ENCODE measurements at regions not wholly inside any gene's neighbourhood (a gene's known extent, or its start where the extent isn't known, plus 50 kb on each side); places are given as distances from the start of the nearest gene placed in this dataset.

DNA sequence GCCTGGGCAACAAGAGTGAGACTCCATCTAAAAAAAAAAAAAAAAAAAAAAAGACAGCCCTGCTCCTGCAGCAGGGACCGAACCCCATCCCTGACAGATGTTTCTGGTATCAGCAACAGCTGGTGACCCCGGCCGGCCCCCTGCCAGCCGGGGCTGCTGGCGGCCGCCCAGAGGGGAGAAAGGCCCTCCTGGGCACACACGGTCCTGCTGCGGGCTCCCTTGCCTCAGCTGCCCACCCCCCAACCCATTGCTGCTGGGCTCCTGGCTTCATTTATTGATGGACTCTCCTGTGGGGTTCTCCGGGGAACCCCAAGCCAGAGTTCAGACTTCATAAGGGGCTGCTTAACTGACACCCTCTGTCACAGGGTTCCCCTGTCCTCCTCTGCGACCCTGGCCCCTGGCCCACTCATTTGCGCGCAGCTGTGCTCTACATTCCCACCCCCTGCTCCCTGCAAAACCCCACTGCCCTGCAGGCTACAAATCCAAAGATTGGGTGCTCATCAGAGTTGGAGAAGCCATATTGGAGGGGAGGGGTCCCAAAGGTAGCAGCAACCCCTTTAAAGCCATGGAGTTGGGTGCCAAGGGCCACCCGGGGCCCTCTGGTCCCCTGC lies 103.6 kb upstream of the RTL1 start:
- ATAC-seq (replicated peaks) = no peak
- no peak for DNase-seq
- Mint-ChIP-seq H3K4me1 (ENCODE audit: low read depth in 2 of 2) (peaks cover 0 to 2% of the 10 kb centered on the region in 2 donors), H3K9me3 (no peaks in the 10 kb centered on the region), H3K27me3 (peaks cover 48 to 78% of the 10 kb centered on the region in 2 donors), H3K4me3 (no peak overlapping the region), H3K36me3 (ENCODE audit: insufficient read depth) (no peaks in the 10 kb centered on the region), H3K27ac (no peak overlapping the region)

DNA sequence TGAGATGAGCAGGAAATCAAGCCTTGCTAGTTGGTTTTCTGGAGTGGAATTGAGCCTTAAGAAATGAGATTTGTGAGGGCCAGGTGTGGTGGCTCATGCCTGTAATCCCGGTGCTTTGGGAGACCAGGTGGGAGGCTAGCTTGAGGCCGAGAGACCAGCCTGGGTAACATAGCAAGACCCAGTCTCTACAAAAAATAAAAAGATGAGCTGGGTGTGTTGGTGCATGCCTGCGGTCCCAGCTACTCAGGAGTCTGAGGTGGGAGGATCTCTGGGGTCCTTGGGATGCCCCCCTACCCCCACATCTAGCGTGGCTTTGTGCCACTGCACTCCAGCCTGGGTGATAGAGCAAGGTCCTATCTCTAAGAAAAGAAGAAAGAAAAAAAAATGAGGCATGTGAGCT lies 104.2 kb upstream of the RTL1 start:
- Mint-ChIP-seq H3K4me3 (no peak overlapping the region), H3K9me3 (peaks cover 0 to 2% of the 10 kb centered on the region in 2 donors), H3K4me1 (ENCODE audit: low read depth in 2 of 2) (peaks cover 0 to 2% of the 10 kb centered on the region in 2 donors), H3K27ac (no peak overlapping the region), H3K27me3 (peaks cover 43 to 73% of the 10 kb centered on the region in 2 donors), H3K36me3 (ENCODE audit: insufficient read depth) (no peaks in the 10 kb centered on the region)
- DNase-seq = no peak
- no peak for ATAC-seq (replicated peaks)

- ATAC-seq (replicated peaks) (no peak), DNase-seq (no peak)
- Mint-ChIP-seq H3K27ac (no peak overlapping the region), H3K4me1 (ENCODE audit: low read depth in 2 of 2) (peaks cover 0 to 2% of the 10 kb centered on the region in 2 donors), H3K36me3 (ENCODE audit: insufficient read depth) (no peaks in the 10 kb centered on the region), H3K4me3 (no peak overlapping the region), H3K27me3 (peaks cover 39 to 69% of the 10 kb centered on the region in 2 donors), H3K9me3 (peaks cover 0 to 2% of the 10 kb centered on the region in 2 donors)
Observed at GRCh38 chr14:101008196-101008595, 104.7 kb upstream of the RTL1 start.

- Mint-ChIP-seq H3K27ac (no peak overlapping the region), H3K9me3 (peaks cover 0 to 2% of the 10 kb centered on the region in 2 donors), H3K4me1 (ENCODE audit: low read depth in 2 of 2) (peaks cover 0 to 2% of the 10 kb centered on the region in 2 donors), H3K4me3 (no peak overlapping the region), H3K36me3 (ENCODE audit: insufficient read depth) (no peaks in the 10 kb centered on the region), H3K27me3 (peaks cover 37 to 63% of the 10 kb centered on the region in 2 donors)
- DNase-seq = no peak
- ATAC-seq (replicated peaks) = no peak
Observed at GRCh38 chr14:101008631-101009336, 105.3 kb upstream of the RTL1 start.

DNA sequence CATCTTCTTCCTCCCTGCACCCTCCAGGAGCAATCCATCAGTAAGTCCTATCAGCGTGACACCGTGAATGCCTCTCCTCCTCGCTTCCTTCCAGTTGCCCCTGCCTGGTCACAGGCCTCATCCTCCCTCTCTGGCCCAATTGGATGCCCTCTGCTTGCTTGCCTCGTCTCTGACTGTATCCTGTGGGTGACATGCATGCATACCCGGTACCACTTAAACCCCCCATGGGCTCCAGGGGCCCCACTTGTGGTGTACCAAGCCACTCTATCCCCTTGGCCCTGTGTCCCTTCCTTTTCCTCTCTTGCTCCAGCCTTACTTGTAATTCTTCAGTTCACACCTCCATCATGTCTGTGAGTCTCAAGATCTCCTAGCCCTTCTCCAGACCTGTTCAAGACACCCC lies 106.0 kb upstream of the RTL1 start:
- Mint-ChIP-seq H3K4me1 (ENCODE audit: low read depth in 2 of 2) (peaks cover 0 to 2% of the 10 kb centered on the region in 2 donors), H3K27me3 (peaks cover 30 to 55% of the 10 kb centered on the region in 2 donors), H3K4me3 (no peak overlapping the region), H3K36me3 (ENCODE audit: insufficient read depth) (no peaks in the 10 kb centered on the region), H3K9me3 (peaks cover 0 to 2% of the 10 kb centered on the region in 2 donors), H3K27ac (no peak overlapping the region)
- no peak for ATAC-seq (replicated peaks)
- DNase-seq = no peak

- no peak for DNase-seq
Observed at GRCh38 chr14:101010293-101010692, 106.8 kb upstream of the RTL1 start.

GRCh38 chr14:101010835-101011234 lies 107.3 kb upstream of the RTL1 start:
- no peak for DNase-seq
- H3K27ac Mint-ChIP-seq = no peak overlapping the region
- peaks cover 0 to 2% of the 10 kb centered on the region in 2 donors for H3K4me1 Mint-ChIP-seq (ENCODE audit: low read depth in 2 of 2)
- H3K4me3 Mint-ChIP-seq = no peak overlapping the region
- no peak for ATAC-seq (replicated peaks)
- H3K27me3 Mint-ChIP-seq = peaks cover 23 to 42% of the 10 kb centered on the region in 2 donors
- peaks cover 0 to 2% of the 10 kb centered on the region in 2 donors for H3K9me3 Mint-ChIP-seq
- H3K36me3 Mint-ChIP-seq (ENCODE audit: insufficient read depth) = no peaks in the 10 kb centered on the region

More at GRCh38 chr14:101010293-101010692, 106.8 kb upstream of the RTL1 start:
- Mint-ChIP-seq H3K4me3 (no peak overlapping the region), H3K4me1 (ENCODE audit: low read depth in 2 of 2) (peaks cover 0 to 2% of the 10 kb centered on the region in 2 donors), H3K36me3 (ENCODE audit: insufficient read depth) (no peaks in the 10 kb centered on the region), H3K9me3 (peaks cover 0 to 2% of the 10 kb centered on the region in 2 donors), H3K27me3 (peaks cover 23 to 48% of the 10 kb centered on the region in 2 donors), H3K27ac (no peak overlapping the region)
- ATAC-seq (replicated peaks) = no peak

DNA sequence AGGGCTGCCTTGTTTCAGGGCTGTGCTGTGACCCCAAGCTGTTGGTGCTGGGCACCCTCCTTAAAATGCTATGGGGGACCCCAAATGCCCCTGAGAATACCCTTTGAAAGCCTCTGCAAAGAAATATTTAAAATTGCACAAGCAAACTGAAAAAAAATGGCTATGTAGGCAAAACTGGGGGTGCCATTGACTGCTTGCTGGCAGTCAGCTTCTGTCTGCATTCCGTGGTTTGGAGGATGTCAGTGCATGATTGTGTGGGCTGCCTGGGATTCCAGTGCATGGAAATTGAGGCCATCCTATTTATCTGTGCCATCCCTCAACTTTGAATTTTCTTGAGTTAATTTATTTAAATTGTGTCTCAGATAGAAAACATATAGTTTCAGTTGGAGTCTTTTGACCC lies 113.7 kb upstream of the RTL1 start:
- no peak overlapping the region for H3K4me3 Mint-ChIP-seq
- H3K9me3 Mint-ChIP-seq = peaks cover 9 to 16% of the 10 kb centered on the region in 2 donors
- H3K36me3 Mint-ChIP-seq (ENCODE audit: insufficient read depth) = no peaks in the 10 kb centered on the region
- ATAC-seq (replicated peaks) (no peak), DNase-seq (no peak)
- H3K4me1 Mint-ChIP-seq (ENCODE audit: low read depth in 2 of 2) = no peaks in the 10 kb centered on the region
- H3K27ac Mint-ChIP-seq = no peak overlapping the region
- peaks cover 32 to 47% of the 10 kb centered on the region in 2 donors for H3K27me3 Mint-ChIP-seq

- Mint-ChIP-seq H3K27me3 (peaks cover 32 to 55% of the 10 kb centered on the region in 2 donors), H3K4me3 (no peak overlapping the region), H3K9me3 (peaks cover 7 to 16% of the 10 kb centered on the region in 2 donors), H3K4me1 (ENCODE audit: low read depth in 2 of 2) (no peaks in the 10 kb centered on the region), H3K36me3 (ENCODE audit: insufficient read depth) (no peaks in the 10 kb centered on the region), H3K27ac (no peak overlapping the region)
- DNase-seq = no peak
- ATAC-seq (replicated peaks) = no peak
Observed at GRCh38 chr14:101017806-101018560, 114.5 kb upstream of the RTL1 start.

- no peak overlapping the region for H3K4me3 Mint-ChIP-seq
- peaks cover 7 to 16% of the 10 kb centered on the region in 2 donors for H3K9me3 Mint-ChIP-seq
- H3K4me1 Mint-ChIP-seq (ENCODE audit: low read depth in 2 of 2) = no peaks in the 10 kb centered on the region
- peaks cover 32 to 62% of the 10 kb centered on the region in 2 donors for H3K27me3 Mint-ChIP-seq
- ATAC-seq (replicated peaks) (no peak), DNase-seq (no peak)
- no peak overlapping the region for H3K27ac Mint-ChIP-seq
- no peaks in the 10 kb centered on the region for H3K36me3 Mint-ChIP-seq (ENCODE audit: insufficient read depth)
Observed at GRCh38 chr14:101018561-101019290, 115.2 kb upstream of the RTL1 start.

DNA sequence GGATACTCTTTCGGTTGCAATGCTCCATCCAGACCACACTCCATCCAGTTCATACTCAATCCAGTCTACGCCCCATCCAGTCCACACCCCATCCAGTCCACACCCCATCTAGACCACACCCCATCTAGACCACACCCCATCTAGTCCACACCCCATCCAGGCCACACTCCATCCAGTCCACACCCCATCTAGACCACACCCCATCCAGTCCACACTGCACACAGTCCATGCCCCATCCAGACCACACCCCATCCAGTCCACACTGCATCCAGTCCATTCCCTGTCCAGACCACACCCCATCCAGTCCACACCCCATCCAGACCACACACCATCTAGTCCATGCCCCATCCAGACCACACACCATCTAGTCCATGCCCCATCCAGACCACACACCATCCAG lies 116.0 kb upstream of the RTL1 start:
- H3K36me3 Mint-ChIP-seq (ENCODE audit: insufficient read depth) = no peaks in the 10 kb centered on the region
- ATAC-seq (replicated peaks) (no peak), DNase-seq (no peak)
- peaks cover 7 to 16% of the 10 kb centered on the region in 2 donors for H3K9me3 Mint-ChIP-seq
- peaks cover 32 to 70% of the 10 kb centered on the region in 2 donors for H3K27me3 Mint-ChIP-seq
- no peaks in the 10 kb centered on the region for H3K4me1 Mint-ChIP-seq (ENCODE audit: low read depth in 2 of 2)
- H3K4me3 Mint-ChIP-seq = no peak overlapping the region
- H3K27ac Mint-ChIP-seq = no peak overlapping the region

- no peak for ATAC-seq (replicated peaks)
- peaks cover 7 to 16% of the 10 kb centered on the region in 2 donors for H3K9me3 Mint-ChIP-seq
- H3K27me3 Mint-ChIP-seq = peaks cover 32 to 76% of the 10 kb centered on the region in 2 donors
- no peak overlapping the region for H3K27ac Mint-ChIP-seq
- DNase-seq = no peak
- no peaks in the 10 kb centered on the region for H3K4me1 Mint-ChIP-seq (ENCODE audit: low read depth in 2 of 2)
- H3K4me3 Mint-ChIP-seq = no peak overlapping the region
- H3K36me3 Mint-ChIP-seq (ENCODE audit: insufficient read depth) = no peaks in the 10 kb centered on the region
Observed at GRCh38 chr14:101019990-101020710, 116.6 kb upstream of the RTL1 start.
